ENCODE measurements at regions not wholly inside any gene's neighbourhood (a gene's known extent, or its start where the extent isn't known, plus 50 kb on each side); places are given as distances from the start of the nearest gene placed in this dataset.

DNA sequence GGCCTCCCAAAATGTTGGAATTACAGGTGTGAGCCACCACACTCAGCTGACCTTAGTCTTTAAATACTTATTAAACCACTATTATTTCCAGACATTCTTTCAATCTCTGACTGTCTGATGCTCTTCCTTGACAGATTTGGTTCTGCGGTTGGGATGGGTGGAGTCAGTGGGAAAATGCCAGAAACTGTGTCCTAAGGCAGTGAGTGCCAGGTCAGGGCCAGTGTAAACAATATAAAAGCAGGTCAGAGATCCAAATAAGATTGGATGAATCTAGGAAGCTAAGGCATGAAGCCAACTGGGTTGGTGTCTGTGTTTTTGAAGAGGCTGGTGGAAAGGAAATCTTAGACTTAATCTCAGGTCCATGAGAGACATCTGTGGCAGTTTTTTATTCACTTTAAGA, 74.7 kb downstream of the KLF5 start (continued):
- TF ChIP-seq, protein P1, sequence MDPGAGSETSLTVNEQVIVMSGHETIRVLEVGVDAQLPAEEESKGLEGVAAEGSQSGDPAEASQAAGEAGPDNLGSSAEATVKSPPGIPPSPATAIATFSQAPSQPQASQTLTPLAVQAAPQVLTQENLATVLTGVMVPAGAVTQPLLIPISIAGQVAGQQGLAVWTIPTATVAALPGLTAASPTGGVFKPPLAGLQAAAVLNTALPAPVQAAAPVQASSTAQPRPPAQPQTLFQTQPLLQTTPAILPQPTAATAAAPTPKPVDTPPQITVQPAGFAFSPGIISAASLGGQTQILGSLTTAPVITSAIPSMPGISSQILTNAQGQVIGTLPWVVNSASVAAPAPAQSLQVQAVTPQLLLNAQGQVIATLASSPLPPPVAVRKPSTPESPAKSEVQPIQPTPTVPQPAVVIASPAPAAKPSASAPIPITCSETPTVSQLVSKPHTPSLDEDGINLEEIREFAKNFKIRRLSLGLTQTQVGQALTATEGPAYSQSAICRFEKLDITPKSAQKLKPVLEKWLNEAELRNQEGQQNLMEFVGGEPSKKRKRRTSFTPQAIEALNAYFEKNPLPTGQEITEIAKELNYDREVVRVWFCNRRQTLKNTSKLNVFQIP (CRISPR knock-in tag; IDR thresholded peaks at IDR 0.05; ENCODE audit: borderline replicate concordance, low read depth) = no peak

DNA sequence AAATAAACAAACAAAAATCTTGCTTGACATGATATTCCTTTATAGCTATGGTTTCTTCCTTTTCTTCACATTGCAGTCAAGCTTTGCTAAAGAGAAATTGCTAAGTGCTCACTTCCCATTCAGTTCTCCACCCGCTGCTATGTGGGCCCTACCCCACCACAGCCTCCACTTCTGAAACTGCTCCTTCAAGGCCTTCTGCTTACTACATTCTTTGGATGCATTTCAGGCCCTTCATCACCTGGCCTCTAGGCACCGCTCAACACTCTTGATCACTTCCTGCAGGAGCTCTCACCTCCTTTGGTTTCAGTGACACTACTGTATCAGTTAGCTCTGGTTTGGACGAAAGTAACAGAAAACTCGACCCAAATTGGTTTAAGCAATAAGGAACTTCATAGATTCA, 72.4 kb downstream of the KLF5 start:
- TF ChIP-seq ISL1 (CRISPR knock-in tag; IDR thresholded peaks at IDR 0.05) (no peak), OSR1 (CRISPR knock-in tag; IDR thresholded peaks at IDR 0.05) (no peak), SNAI2 (CRISPR knock-in tag; IDR thresholded peaks at IDR 0.05) (no peak), RARB (CRISPR knock-in tag; IDR thresholded peaks at IDR 0.05) (no peak), TOX (CRISPR knock-in tag; IDR thresholded peaks at IDR 0.05; ENCODE audit: borderline replicate concordance) (no peak), ZFP30 (CRISPR knock-in tag; IDR thresholded peaks at IDR 0.05) (no peak), ZNF70 (CRISPR knock-in tag; IDR thresholded peaks at IDR 0.05) (no peak), ESRRG (CRISPR knock-in tag; IDR thresholded peaks at IDR 0.05) (no peak), TCF4 (CRISPR knock-in tag; IDR thresholded peaks at IDR 0.05; ENCODE audit: borderline replicate concordance) (no peak), BACH2 (CRISPR knock-in tag; IDR thresholded peaks at IDR 0.05; ENCODE audit: borderline replicate concordance) (no peak), ARNTL (CRISPR knock-in tag; IDR thresholded peaks at IDR 0.05; ENCODE audit: borderline replicate concordance, low read depth) (no peak), GLIS3 (CRISPR knock-in tag; IDR thresholded peaks at IDR 0.05) (no peak), ZFP3 (CRISPR knock-in tag; IDR thresholded peaks at IDR 0.05) (no peak), PPARA (CRISPR knock-in tag; IDR thresholded peaks at IDR 0.05; ENCODE audit: borderline replicate concordance) (no peak)
- TF ChIP-seq, protein P2, sequence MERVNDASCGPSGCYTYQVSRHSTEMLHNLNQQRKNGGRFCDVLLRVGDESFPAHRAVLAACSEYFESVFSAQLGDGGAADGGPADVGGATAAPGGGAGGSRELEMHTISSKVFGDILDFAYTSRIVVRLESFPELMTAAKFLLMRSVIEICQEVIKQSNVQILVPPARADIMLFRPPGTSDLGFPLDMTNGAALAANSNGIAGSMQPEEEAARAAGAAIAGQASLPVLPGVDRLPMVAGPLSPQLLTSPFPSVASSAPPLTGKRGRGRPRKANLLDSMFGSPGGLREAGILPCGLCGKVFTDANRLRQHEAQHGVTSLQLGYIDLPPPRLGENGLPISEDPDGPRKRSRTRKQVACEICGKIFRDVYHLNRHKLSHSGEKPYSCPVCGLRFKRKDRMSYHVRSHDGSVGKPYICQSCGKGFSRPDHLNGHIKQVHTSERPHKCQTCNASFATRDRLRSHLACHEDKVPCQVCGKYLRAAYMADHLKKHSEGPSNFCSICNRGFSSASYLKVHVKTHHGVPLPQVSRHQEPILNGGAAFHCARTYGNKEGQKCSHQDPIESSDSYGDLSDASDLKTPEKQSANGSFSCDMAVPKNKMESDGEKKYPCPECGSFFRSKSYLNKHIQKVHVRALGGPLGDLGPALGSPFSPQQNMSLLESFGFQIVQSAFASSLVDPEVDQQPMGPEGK (CRISPR knock-in tag; IDR thresholded peaks at IDR 0.05; ENCODE audit: borderline replicate concordance) = no peak
- TF ChIP-seq, protein P3, sequence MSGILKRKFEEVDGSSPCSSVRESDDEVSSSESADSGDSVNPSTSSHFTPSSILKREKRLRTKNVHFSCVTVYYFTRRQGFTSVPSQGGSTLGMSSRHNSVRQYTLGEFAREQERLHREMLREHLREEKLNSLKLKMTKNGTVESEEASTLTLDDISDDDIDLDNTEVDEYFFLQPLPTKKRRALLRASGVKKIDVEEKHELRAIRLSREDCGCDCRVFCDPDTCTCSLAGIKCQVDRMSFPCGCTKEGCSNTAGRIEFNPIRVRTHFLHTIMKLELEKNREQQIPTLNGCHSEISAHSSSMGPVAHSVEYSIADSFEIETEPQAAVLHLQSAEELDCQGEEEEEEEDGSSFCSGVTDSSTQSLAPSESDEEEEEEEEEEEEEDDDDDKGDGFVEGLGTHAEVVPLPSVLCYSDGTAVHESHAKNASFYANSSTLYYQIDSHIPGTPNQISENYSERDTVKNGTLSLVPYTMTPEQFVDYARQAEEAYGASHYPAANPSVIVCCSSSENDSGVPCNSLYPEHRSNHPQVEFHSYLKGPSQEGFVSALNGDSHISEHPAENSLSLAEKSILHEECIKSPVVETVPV (CRISPR knock-in tag; IDR thresholded peaks at IDR 0.05) = no peak
- TF ChIP-seq, protein P4, sequence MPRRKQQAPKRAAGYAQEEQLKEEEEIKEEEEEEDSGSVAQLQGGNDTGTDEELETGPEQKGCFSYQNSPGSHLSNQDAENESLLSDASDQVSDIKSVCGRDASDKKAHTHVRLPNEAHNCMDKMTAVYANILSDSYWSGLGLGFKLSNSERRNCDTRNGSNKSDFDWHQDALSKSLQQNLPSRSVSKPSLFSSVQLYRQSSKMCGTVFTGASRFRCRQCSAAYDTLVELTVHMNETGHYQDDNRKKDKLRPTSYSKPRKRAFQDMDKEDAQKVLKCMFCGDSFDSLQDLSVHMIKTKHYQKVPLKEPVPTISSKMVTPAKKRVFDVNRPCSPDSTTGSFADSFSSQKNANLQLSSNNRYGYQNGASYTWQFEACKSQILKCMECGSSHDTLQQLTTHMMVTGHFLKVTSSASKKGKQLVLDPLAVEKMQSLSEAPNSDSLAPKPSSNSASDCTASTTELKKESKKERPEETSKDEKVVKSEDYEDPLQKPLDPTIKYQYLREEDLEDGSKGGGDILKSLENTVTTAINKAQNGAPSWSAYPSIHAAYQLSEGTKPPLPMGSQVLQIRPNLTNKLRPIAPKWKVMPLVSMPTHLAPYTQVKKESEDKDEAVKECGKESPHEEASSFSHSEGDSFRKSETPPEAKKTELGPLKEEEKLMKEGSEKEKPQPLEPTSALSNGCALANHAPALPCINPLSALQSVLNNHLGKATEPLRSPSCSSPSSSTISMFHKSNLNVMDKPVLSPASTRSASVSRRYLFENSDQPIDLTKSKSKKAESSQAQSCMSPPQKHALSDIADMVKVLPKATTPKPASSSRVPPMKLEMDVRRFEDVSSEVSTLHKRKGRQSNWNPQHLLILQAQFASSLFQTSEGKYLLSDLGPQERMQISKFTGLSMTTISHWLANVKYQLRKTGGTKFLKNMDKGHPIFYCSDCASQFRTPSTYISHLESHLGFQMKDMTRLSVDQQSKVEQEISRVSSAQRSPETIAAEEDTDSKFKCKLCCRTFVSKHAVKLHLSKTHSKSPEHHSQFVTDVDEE (CRISPR knock-in tag; IDR thresholded peaks at IDR 0.05) = no peak
- TF ChIP-seq, protein P1 (CRISPR knock-in tag; IDR thresholded peaks at IDR 0.05; ENCODE audit: borderline replicate concordance, low read depth) = no peak
- no peak for ATAC-seq

DNA sequence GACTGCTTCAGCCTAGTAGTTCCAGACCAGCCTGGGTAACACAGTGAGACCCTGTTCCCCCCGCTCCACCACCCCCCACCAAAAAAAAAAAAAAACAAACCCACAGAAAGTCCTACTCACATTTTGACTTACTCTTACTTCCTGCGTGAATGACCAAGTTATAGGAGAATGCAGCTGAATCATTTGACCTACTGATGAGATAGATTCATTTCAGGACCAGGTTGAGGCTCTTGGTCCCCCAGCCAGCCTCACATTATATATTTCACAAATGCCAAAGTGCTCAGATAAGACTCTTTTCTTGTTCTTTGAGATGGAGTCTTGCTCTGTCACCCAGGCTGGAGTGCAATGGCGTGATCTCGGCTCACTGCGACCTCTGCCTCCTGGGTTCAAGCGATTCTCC, 70.2 kb downstream of the KLF5 start:
- TF ChIP-seq SNAI2 (CRISPR knock-in tag; IDR thresholded peaks at IDR 0.05) (no peak), OSR1 (CRISPR knock-in tag; IDR thresholded peaks at IDR 0.05) (no peak), BACH2 (CRISPR knock-in tag; IDR thresholded peaks at IDR 0.05; ENCODE audit: borderline replicate concordance) (no peak), ARNTL (CRISPR knock-in tag; IDR thresholded peaks at IDR 0.05; ENCODE audit: borderline replicate concordance, low read depth) (no peak)
- TF ChIP-seq, protein P5, sequence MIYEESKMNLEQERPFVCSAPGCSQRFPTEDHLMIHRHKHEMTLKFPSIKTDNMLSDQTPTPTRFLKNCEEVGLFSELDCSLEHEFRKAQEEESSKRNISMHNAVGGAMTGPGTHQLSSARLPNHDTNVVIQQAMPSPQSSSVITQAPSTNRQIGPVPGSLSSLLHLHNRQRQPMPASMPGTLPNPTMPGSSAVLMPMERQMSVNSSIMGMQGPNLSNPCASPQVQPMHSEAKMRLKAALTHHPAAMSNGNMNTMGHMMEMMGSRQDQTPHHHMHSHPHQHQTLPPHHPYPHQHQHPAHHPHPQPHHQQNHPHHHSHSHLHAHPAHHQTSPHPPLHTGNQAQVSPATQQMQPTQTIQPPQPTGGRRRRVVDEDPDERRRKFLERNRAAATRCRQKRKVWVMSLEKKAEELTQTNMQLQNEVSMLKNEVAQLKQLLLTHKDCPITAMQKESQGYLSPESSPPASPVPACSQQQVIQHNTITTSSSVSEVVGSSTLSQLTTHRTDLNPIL (CRISPR knock-in tag; IDR thresholded peaks at IDR 0.05; ENCODE audit: low read depth) = no peak
- TF ChIP-seq, protein P2 (CRISPR knock-in tag; IDR thresholded peaks at IDR 0.05; ENCODE audit: borderline replicate concordance) = no peak
- no peak for ATAC-seq
